ENCODE measurements at regions not wholly inside any gene's neighbourhood (a gene's known extent, or its start where the extent isn't known, plus 50 kb on each side); places are given as distances from the start of the nearest gene placed in this dataset.

DNA sequence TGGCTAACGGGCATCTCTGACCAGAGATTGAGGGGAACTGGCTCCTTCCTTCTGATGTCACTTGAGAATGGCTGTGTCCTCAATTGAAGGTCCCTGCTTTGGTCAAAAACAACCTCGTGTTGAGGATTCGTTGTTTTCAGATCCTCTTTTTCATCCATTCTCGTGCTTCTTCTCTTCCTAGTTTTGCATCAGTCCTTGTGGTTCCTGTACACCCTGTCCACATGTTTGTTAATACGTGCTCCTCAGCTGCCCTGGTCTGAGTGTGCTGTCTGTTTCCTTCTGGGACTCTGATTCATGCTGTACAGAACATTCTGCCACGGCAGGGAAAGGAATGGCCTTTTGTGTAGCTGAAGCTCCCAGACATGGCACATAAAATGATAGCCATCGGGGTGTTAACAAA, 863.2 kb upstream of the GOT2 start:
- TF ChIP-seq POLR2AphosphoS5 (IDR thresholded peaks at IDR 0.05) (no peak), EP300 (IDR thresholded peaks at IDR 0.05) (no peak)
- TF ChIP-seq, protein P1, sequence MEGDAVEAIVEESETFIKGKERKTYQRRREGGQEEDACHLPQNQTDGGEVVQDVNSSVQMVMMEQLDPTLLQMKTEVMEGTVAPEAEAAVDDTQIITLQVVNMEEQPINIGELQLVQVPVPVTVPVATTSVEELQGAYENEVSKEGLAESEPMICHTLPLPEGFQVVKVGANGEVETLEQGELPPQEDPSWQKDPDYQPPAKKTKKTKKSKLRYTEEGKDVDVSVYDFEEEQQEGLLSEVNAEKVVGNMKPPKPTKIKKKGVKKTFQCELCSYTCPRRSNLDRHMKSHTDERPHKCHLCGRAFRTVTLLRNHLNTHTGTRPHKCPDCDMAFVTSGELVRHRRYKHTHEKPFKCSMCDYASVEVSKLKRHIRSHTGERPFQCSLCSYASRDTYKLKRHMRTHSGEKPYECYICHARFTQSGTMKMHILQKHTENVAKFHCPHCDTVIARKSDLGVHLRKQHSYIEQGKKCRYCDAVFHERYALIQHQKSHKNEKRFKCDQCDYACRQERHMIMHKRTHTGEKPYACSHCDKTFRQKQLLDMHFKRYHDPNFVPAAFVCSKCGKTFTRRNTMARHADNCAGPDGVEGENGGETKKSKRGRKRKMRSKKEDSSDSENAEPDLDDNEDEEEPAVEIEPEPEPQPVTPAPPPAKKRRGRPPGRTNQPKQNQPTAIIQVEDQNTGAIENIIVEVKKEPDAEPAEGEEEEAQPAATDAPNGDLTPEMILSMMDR (IDR thresholded peaks at IDR 0.05): no peak

All from stomach (tissue), 4 donors.